ENCODE measurements at regions not wholly inside any gene's neighbourhood (a gene's known extent, or its start where the extent isn't known, plus 50 kb on each side); places are given as distances from the start of the nearest gene placed in this dataset.

DNA sequence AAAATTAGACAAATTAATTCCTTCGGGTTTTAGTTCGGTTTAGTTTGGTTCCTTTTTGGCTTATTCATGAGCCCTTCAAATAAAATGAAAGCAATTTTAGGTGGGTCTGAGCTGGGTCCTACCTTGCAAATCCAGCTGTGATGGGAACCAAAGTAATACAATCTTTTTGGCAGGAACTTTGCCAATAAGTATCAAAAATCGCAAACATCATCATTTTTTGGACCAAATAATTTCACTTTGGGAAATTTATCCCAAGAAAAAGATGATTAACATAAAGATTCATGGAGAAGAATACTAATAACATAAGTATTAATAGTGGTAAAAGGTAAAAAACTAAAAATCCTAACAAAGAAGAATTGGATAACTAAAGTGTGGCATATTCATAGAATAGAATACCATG lies 67.8 kb upstream of the MYOCD start:
- TF ChIP-seq POLR2A (IDR thresholded peaks at IDR 0.05; ENCODE audit: low read length) (no peak), GATA1 (IDR thresholded peaks at IDR 0.05; ENCODE audit: low read depth, low read length) (no peak)
